HG03175 (cell line): ENCODE measurements at regions not wholly inside any gene's neighbourhood (a gene's known extent, or its start where the extent isn't known, plus 50 kb on each side); places are given as distances from the start of the nearest gene placed in this dataset.

Experiments
- ATAC-seq: cut with Tn5 transposase; IDR thresholded peaks from one replicate; pipeline ENCODE4 v1.9.1; 2021; ENCODE audit warnings: mild to moderate bottlenecking, moderate library complexity; ENCODE audit not compliant: unreplicated experiment

DNA sequence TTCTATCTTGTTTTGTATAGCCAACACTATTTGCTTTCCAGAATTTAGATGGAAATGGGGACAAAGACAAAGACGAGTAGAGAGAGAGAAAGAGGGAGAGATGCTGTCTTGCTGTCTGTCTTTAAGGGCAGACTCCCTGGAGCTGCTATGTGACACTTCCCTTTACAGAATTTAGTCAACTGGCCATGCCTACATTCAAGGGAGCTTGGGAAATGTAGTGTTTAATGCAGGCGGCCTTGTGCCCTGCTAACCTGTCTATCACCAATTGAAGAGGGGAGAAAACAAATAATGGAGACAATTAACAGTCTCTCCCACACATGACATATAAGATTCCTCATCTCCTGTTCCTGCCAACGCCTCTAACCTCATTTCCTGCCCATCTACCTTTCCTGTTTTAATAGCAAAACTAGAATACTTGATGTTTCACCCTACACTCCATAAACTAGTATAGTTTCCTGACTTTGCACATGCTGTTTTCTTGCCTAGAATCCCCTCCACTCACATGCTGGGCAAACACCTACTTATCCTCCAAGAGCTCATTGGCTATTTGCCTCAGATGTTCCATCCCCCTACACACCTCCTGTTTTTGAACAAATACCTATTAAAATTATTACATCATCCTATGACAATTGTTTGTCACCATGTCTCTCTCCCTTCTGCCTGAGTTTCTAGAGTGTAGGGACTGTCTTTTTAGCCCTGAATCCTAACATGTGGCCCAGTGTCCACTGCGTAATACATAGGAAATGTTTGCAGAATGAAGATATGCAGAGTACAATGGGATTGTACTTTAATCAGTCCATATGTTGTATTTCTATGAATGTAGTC is 117.2 kb downstream of the SLC25A24 start:
- no peak for ATAC-seq

GRCh38 chr1:108082001-108082400 is 117.0 kb upstream of the VAV3 start:
- ATAC-seq: no peak

GRCh38 chr1:108080448-108080847 is 115.5 kb upstream of the VAV3 start:
- no peak for ATAC-seq

- no peak for ATAC-seq
These were observed 114.6 kb upstream of the VAV3 start for GRCh38 chr1:108079440-108080025.

DNA sequence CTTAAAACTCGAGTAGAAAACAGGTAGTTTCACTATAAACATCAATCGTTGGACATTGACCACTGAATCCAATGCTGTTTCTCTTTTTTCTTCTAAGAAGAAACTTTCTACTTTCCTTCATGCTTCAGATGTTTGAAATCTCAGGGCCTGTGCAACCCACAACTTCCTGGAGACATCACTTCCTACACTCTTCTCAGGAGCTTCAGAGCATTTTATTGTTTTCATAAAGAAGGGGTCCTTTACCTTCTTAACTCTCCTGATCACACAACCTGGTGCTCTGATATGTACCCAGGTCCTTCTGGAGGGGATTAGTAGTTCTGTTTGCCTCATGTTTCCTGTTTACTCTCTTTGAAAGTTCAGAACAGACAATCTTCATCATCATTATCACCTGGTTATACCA is 113.0 kb upstream of the VAV3 start:
- no peak for ATAC-seq

DNA sequence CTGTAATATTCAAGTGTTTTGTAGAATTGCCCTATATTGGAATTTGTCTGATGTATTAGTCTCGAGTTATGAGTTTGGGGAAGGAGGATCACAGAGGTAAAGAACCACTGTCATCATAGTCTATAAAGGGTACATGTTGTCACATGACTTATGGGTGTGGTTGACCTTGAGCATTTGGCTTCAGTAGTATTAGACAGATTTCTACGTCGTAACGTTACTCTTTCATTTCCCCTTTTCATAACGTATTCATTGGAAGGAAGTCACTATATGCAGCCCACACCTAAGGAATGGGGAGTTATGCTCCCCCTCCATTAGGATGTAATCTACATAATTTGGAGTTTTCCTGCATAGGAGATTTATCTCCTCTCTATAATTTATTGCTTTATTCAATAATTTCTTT is 110.1 kb upstream of the VAV3 start:
- peak; percentile 69 for ATAC-seq

DNA sequence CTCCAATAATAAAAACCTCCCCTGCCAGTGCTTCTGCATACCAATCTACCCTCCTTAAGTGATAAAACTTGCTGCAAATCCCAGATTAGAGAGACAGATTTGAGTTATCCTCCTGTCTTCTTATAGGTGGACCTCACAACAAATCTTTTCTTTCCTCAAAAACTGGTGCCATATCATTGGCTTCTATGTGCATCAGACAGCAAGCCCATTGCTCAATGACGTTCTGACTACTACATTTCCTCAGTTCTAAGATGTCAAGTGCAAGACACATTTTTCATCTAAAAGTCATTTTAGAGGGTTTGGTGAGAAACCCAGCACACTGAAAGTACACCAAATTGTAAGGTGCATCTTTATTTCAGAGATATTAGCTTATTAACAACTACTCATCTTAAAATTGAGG is 107.8 kb upstream of the VAV3 start:
- no peak for ATAC-seq

DNA sequence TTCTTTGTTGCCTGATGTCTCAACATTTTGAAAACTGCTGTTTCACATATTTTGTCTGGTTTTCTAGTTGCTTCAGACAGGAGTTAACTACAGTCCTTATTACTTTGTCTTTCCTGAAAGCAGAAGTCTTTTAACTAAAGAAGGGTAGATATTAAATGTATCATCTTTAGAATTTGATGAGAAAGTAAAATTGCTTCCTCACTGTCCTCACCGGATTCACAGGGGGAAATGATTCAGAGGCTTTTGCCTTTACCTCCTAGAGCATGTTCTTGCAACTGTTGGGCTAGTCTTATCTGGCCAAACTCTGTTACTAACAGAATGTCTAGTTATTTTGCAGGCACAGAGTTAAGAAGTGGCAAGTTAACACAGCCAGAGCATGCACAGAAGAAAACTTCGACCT is 107.2 kb upstream of the VAV3 start:
- ATAC-seq: no peak

DNA sequence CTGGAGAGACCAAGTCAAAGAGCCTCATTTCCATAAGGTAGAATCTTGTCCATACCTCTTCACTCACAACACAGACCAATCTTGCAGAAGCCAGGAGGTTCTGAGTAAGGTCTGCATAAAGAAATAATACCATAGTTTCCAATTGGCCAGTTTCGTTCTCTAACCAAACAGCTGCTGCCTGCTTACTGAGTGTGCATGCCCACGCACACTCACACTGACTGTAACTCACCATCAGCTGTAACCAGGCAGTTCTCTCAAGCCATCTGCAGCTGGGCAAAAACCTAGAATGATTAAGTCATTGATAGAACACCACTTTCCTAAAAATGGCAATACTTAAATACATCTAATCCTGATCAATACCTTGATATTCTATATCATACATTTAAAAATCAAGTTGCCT is 106.6 kb upstream of the VAV3 start:
- no peak for ATAC-seq

DNA sequence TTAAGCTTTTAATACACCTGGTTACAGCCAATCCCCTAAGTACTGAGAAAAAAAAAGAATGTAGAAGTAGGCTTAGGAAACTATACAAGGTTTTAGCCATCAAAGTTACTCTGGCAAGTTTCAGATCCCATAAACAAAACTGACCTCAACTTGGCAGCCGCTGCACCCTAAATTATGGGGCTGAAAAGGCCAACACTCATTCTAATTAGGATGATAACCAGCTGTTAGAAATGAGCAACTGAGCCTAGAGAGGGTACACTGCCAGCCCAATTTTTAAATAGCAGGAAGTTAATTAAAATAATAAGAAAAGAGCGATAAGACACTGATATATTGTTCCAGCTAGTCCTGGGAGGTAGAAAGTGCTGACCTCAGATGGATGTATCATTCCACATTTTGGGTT is 105.7 kb upstream of the VAV3 start:
- ATAC-seq: no peak

- ATAC-seq: no peak
These were observed 103.0 kb upstream of the VAV3 start for GRCh38 chr1:108067884-108068540.

GRCh38 chr1:108066808-108067207 is 101.8 kb upstream of the VAV3 start:
- ATAC-seq: no peak

DNA sequence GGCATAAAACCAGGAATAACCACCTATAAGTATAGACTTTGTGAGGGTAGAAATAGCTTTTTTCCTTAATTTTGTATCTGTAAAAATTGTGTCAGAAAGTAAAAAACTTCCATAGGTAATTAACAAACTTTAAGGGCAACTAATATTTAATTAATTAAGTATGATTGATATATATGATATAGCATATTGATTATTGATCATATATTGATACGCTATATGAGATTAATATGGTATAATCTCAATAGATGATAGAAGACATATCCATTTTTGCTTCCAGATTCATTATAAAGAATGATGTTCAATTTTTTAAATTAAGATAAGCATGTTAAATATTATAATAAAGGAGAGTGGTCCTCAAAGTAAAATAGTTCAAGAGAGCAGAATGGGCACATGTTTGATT is 99.3 kb upstream of the VAV3 start:
- ATAC-seq: no peak

DNA sequence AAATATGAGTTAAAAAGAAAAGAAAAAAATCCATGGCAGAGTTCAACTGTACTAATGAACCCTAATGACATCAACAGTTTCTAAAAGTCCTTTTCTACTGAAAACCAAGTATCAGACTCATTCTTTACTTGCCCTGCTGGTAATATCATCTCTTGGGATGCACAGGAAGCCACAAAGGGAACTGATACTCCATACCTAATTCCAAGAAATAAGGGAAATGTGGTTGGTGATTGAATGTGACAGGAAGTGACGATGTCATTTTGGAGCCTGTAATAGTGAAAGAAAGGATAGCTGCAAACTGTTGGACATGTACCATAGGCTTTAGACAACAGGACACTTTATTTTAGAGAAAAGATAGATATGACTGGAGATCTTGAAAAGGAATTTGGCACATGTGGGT is 98.7 kb upstream of the VAV3 start:
- no peak for ATAC-seq

DNA sequence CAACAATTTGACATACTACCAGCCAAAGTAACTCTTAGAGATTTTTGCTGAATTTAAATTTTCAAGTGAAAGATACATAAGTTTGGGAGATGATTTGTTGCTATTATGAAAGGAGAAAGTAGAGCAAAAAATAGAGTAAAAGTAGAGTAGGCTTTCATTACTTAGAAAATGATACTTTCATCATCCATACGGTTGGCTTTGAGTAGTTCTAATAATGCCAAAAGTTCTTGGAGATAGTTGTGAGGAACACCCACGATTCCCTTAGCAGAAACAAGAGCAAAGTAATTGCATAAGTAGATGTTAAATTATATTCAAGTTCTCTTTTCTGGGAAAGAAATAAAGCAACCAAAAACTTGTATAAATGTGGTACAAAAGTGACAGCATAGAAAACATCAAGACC is 95.0 kb upstream of the VAV3 start:
- ATAC-seq: no peak

DNA sequence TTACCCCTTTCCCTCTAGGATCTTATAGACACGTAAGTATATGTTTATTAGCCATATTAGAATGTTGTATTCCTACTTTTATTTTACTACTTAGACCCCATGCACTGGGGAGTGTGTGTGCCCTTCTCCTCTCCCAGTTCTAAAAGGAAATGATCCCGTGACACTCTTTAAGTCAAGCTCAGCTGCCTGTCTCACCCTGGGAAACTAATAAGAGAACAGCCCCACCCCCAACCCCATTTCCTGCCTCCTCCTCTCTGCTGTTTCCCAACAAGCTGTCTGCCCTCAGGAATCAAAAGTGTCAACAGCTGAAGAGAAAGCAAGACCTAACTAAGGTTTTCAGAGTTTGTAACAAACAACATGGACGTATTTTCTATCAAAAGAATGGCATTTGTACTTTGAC is 92.6 kb upstream of the VAV3 start:
- ATAC-seq: no peak

DNA sequence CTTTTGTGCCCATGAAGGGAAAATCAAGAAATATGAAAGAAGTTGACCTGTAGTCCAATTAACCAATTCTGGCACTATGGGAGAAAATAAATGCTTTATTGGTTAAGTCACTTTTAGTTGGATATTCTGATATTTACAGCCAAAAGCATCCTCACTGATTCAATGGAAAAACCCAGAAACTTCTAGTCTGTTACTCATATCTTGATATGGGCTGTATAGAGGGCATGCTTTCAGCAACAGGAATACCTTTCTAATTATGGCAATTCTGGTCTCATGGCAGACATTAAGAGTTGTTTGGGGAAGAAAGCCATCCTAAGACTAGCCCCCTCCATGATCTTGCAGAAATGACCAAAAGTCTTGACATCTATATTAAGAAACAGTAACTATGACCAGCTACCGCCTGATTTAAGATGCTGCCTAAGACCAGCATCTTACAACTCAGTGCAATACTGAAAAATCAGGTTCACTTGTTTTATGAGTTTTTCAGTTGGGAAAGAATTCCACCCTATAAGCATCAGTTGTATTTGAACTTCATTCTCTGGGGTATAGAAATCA is 91.5 kb upstream of the VAV3 start:
- no peak for ATAC-seq

- no peak for ATAC-seq
These were observed 90.4 kb upstream of the VAV3 start for GRCh38 chr1:108055387-108055786.

DNA sequence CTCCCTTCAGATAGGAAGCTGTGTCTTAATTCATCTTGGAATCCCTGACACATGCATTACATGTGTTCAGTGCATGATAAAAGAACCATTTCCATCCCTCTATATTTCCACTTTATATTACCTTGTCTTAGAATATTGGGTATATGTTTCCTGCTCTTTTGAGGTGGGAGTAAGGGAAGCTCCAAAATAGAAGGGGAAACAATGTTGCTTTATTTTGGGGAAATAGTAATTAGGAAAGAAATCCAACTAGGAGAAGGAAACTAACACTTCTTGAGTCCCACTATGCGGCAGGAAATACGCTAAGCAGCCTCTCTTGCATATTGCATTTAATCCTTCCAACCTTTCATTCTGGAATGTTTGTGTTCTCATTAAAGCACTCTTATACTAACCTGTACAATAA is 89.4 kb upstream of the VAV3 start:
- ATAC-seq: no peak

GRCh38 chr1:108053270-108054013 is 88.5 kb upstream of the VAV3 start:
- no peak for ATAC-seq

GRCh38 chr1:108051631-108052377 is 86.8 kb upstream of the VAV3 start:
- ATAC-seq: no peak
